ENCODE measurements at regions not wholly inside any gene's neighbourhood (a gene's known extent, or its start where the extent isn't known, plus 50 kb on each side); places are given as distances from the start of the nearest gene placed in this dataset.

- Histone ChIP-seq H3K27ac (no peak overlapping the region), H3K9me3 (ENCODE audit: low read depth, low read length) (no peaks in the 10 kb centered on the region), H3K36me3 (ENCODE audit: insufficient read depth, low read length) (no peaks in the 10 kb centered on the region), H3K4me3 (no peak overlapping the region), H3K9ac (ENCODE audit: insufficient read length) (no peak overlapping the region)
- no peak for DNase-seq (ENCODE audit: low read depth, low spot score)
- TF ChIP-seq POLR2AphosphoS5 (IDR thresholded peaks at IDR 0.05; ENCODE audit: borderline replicate concordance, low read depth, low read length) (no peak), EZH2 (IDR thresholded peaks at IDR 0.05) (no peak), FOXP2 (optimal IDR thresholded peaks at IDR 0.05; ENCODE audit: control extremely low read depth, extremely low read length, insufficient read depth) (no peak)
These were observed 63.4 kb upstream of the ADO start for GRCh38 chr10:62740885-62741745.

DNA sequence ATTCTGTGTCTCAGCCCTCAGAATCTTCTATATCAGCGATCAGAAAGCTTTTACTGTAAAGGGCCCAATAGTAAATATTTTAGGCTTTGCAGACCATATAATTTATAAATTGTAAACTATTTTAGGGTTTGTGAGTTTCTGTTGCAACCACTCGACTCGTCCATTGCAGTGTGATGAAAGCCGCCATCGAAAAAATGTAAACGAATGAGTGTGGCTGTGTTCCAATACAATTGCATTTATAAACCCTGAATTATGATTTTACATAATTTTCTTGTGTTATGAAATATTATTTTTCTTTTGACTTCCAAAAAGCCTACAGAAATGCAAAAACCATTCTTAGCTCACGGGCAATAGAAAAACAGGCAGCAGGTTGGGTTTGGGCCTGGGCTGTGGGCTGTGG lies 62.5 kb upstream of the ADO start:
- no peak for DNase-seq (ENCODE audit: low read depth, low spot score)
- Histone ChIP-seq H3K4me3 (no peak overlapping the region), H3K27ac (no peak overlapping the region), H3K36me3 (ENCODE audit: insufficient read depth, low read length) (no peaks in the 10 kb centered on the region), H3K9ac (ENCODE audit: insufficient read length) (no peak overlapping the region), H3K9me3 (ENCODE audit: low read depth, low read length) (no peaks in the 10 kb centered on the region)
- TF ChIP-seq FOXP2 (optimal IDR thresholded peaks at IDR 0.05; ENCODE audit: control extremely low read depth, extremely low read length, insufficient read depth): no peak
- no peak for TF ChIP-seq EZH2 (IDR thresholded peaks at IDR 0.05)
- no peak for TF ChIP-seq POLR2AphosphoS5 (IDR thresholded peaks at IDR 0.05; ENCODE audit: borderline replicate concordance, low read depth, low read length)

- no peaks in the 10 kb centered on the region for H3K36me3 ChIP-seq (ENCODE audit: insufficient read depth, low read length)
- no peak overlapping the region for H3K9ac ChIP-seq (ENCODE audit: insufficient read length)
- no peak for TF ChIP-seq EZH2 (IDR thresholded peaks at IDR 0.05)
- TF ChIP-seq FOXP2 (optimal IDR thresholded peaks at IDR 0.05; ENCODE audit: control extremely low read depth, extremely low read length, insufficient read depth): no peak
- no peak for TF ChIP-seq POLR2AphosphoS5 (IDR thresholded peaks at IDR 0.05; ENCODE audit: borderline replicate concordance, low read depth, low read length)
- no peak overlapping the region for H3K27ac ChIP-seq
- H3K4me3 ChIP-seq: no peak overlapping the region
- no peaks in the 10 kb centered on the region for H3K9me3 ChIP-seq (ENCODE audit: low read depth, low read length)
- DNase-seq (ENCODE audit: low read depth, low spot score): no peak
These were observed 61.9 kb upstream of the ADO start for GRCh38 chr10:62742536-62743061.

DNA sequence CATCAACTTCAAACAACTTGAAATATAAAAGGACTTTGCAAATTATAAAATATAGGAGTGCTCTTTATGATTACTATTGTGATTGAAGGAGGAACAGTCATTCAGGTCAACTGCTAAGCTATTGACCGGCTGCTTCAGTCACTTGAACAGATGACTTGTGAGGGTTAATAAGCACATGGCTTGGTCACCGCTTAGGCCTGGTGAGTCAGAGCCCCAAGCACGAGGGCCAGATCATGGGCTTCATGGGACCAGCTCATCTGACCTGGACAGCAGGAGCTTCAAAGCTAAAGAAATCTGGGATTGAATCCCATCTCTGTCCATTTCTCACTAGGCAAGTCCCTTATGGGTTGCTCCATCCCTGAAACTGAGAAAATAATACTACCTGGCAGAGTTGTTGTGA lies 60.4 kb upstream of the ADO start:
- Histone ChIP-seq H3K36me3 (ENCODE audit: insufficient read depth, low read length) (no peaks in the 10 kb centered on the region), H3K27ac (no peak overlapping the region), H3K4me3 (no peak overlapping the region), H3K9ac (ENCODE audit: insufficient read length) (no peak overlapping the region), H3K9me3 (ENCODE audit: low read depth, low read length) (no peaks in the 10 kb centered on the region)
- DNase-seq (ENCODE audit: low read depth, low spot score): no peak
- TF ChIP-seq POLR2AphosphoS5 (IDR thresholded peaks at IDR 0.05; ENCODE audit: borderline replicate concordance, low read depth, low read length) (no peak), EZH2 (IDR thresholded peaks at IDR 0.05) (no peak), FOXP2 (optimal IDR thresholded peaks at IDR 0.05; ENCODE audit: control extremely low read depth, extremely low read length, insufficient read depth) (no peak)

- DNase-seq (ENCODE audit: low read depth, low spot score): no peak
- Histone ChIP-seq H3K36me3 (ENCODE audit: insufficient read depth, low read length) (no peaks in the 10 kb centered on the region), H3K9ac (ENCODE audit: insufficient read length) (no peak overlapping the region), H3K4me3 (no peak overlapping the region), H3K27ac (no peak overlapping the region), H3K9me3 (ENCODE audit: low read depth, low read length) (no peaks in the 10 kb centered on the region)
- TF ChIP-seq EZH2 (IDR thresholded peaks at IDR 0.05) (no peak), POLR2AphosphoS5 (IDR thresholded peaks at IDR 0.05; ENCODE audit: borderline replicate concordance, low read depth, low read length) (no peak), FOXP2 (optimal IDR thresholded peaks at IDR 0.05; ENCODE audit: control extremely low read depth, extremely low read length, insufficient read depth) (no peak)
These were observed 58.9 kb upstream of the ADO start for GRCh38 chr10:62745581-62745980.

- DNase-seq (ENCODE audit: low read depth, low spot score): no peak
- Histone ChIP-seq H3K27ac (no peak overlapping the region), H3K36me3 (ENCODE audit: insufficient read depth, low read length) (no peaks in the 10 kb centered on the region), H3K9ac (ENCODE audit: insufficient read length) (no peak overlapping the region), H3K4me3 (no peak overlapping the region), H3K9me3 (ENCODE audit: low read depth, low read length) (no peaks in the 10 kb centered on the region)
- TF ChIP-seq FOXP2 (optimal IDR thresholded peaks at IDR 0.05; ENCODE audit: control extremely low read depth, extremely low read length, insufficient read depth): no peak
- no peak for TF ChIP-seq POLR2AphosphoS5 (IDR thresholded peaks at IDR 0.05; ENCODE audit: borderline replicate concordance, low read depth, low read length)
- no peak for TF ChIP-seq EZH2 (IDR thresholded peaks at IDR 0.05)
These were observed 57.4 kb upstream of the ADO start for GRCh38 chr10:62746951-62747729.

DNA sequence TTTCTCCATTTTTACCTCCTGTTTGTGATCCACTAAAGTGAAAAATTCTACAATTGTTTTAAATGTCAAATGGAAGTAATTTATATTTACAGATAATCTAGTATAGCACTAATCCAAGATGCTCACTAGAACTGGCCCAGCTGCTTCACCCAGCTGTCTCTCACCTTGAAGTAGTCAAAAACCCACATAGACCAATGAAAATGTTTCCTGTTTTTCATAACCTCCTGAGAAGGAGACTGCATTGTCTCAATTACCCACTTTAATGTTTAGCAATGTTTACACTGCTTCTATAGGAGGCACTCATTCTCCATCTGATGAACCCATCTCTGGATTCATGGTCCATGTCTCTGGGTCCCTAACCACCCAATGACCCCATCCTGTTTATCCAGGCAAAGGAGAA lies 56.1 kb upstream of the ADO start:
- no peaks in the 10 kb centered on the region for H3K36me3 ChIP-seq (ENCODE audit: insufficient read depth, low read length)
- no peak overlapping the region for H3K4me3 ChIP-seq
- no peak overlapping the region for H3K9ac ChIP-seq (ENCODE audit: insufficient read length)
- TF ChIP-seq EZH2 (IDR thresholded peaks at IDR 0.05) (no peak), POLR2AphosphoS5 (IDR thresholded peaks at IDR 0.05; ENCODE audit: borderline replicate concordance, low read depth, low read length) (no peak), FOXP2 (optimal IDR thresholded peaks at IDR 0.05; ENCODE audit: control extremely low read depth, extremely low read length, insufficient read depth) (no peak)
- no peak for DNase-seq (ENCODE audit: low read depth, low spot score)
- H3K9me3 ChIP-seq (ENCODE audit: low read depth, low read length): no peaks in the 10 kb centered on the region
- no peak overlapping the region for H3K27ac ChIP-seq

- Histone ChIP-seq H3K9me3 (ENCODE audit: low read depth, low read length) (no peaks in the 10 kb centered on the region), H3K9ac (ENCODE audit: insufficient read length) (no peak overlapping the region), H3K4me3 (no peak overlapping the region), H3K27ac (no peak overlapping the region), H3K36me3 (ENCODE audit: insufficient read depth, low read length) (no peaks in the 10 kb centered on the region)
- TF ChIP-seq EZH2 (IDR thresholded peaks at IDR 0.05) (no peak), FOXP2 (optimal IDR thresholded peaks at IDR 0.05; ENCODE audit: control extremely low read depth, extremely low read length, insufficient read depth) (no peak), POLR2AphosphoS5 (IDR thresholded peaks at IDR 0.05; ENCODE audit: borderline replicate concordance, low read depth, low read length) (no peak)
- no peak for DNase-seq (ENCODE audit: low read depth, low spot score)
These were observed 55.3 kb upstream of the ADO start for GRCh38 chr10:62749093-62749683.
